ENCODE measurements at regions not wholly inside any gene's neighbourhood (a gene's known extent, or its start where the extent isn't known, plus 50 kb on each side); places are given as distances from the start of the nearest gene placed in this dataset.
"Not testable (repeated sequence)": the region's sequence is repeated elsewhere in the genome, so short reads cannot be mapped to it uniquely, and the experiment has no call there.

GRCh38 chr20:48031122-48031521, 245.8 kb upstream of the SULF2 start:
- H3K36me3 Mint-ChIP-seq (ENCODE audit: low read depth): no peaks in the 10 kb centered on the region
- H3K27ac Mint-ChIP-seq (ENCODE audit: unreplicated experiment): no peak overlapping the region
- H3K4me3 Mint-ChIP-seq: no peak overlapping the region

GRCh38 chr20:48026981-48027592, 241.8 kb upstream of the SULF2 start:
- no peaks in the 10 kb centered on the region for H3K36me3 Mint-ChIP-seq (ENCODE audit: low read depth)
- no peak overlapping the region for H3K4me3 Mint-ChIP-seq
- H3K27ac Mint-ChIP-seq (ENCODE audit: unreplicated experiment): no peak overlapping the region
- peaks cover 2% of the 10 kb centered on the region for H3K9me3 Mint-ChIP-seq
- no peak for TF ChIP-seq CTCF (conservative IDR thresholded peaks at IDR 0.05)
- H3K4me1 Mint-ChIP-seq: peaks cover 10% of the 10 kb centered on the region
- DNase-seq (ENCODE audit: low read depth, low spot score): no peak
- no peaks in the 10 kb centered on the region for H3K27me3 Mint-ChIP-seq (ENCODE audit: low read depth)

More at GRCh38 chr20:48031122-48031521, 245.8 kb upstream of the SULF2 start:
- no peak for DNase-seq (ENCODE audit: low read depth, low spot score)
- peaks cover 6% of the 10 kb centered on the region for H3K4me1 Mint-ChIP-seq
- H3K27me3 Mint-ChIP-seq (ENCODE audit: low read depth): no peaks in the 10 kb centered on the region
- H3K9me3 Mint-ChIP-seq: no peaks in the 10 kb centered on the region
- no peak for TF ChIP-seq CTCF (conservative IDR thresholded peaks at IDR 0.05)

- H3K27ac Mint-ChIP-seq (ENCODE audit: unreplicated experiment): no peak overlapping the region
- H3K4me3 Mint-ChIP-seq: no peak overlapping the region
- H3K9me3 Mint-ChIP-seq: peaks cover 2% of the 10 kb centered on the region
- H3K36me3 Mint-ChIP-seq (ENCODE audit: low read depth): no peaks in the 10 kb centered on the region
- TF ChIP-seq CTCF (conservative IDR thresholded peaks at IDR 0.05): no peak
- no peak for DNase-seq (ENCODE audit: low read depth, low spot score)
- peaks cover 9% of the 10 kb centered on the region for H3K4me1 Mint-ChIP-seq
- H3K27me3 Mint-ChIP-seq (ENCODE audit: low read depth): no peaks in the 10 kb centered on the region
Observed at GRCh38 chr20:48025661-48026060, 240.4 kb upstream of the SULF2 start.

- H3K4me3 Mint-ChIP-seq: no peak overlapping the region
- no peak for DNase-seq (ENCODE audit: low read depth, low spot score)
- no peaks in the 10 kb centered on the region for H3K36me3 Mint-ChIP-seq (ENCODE audit: low read depth)
- no peaks in the 10 kb centered on the region for H3K27me3 Mint-ChIP-seq (ENCODE audit: low read depth)
- H3K9me3 Mint-ChIP-seq: peaks cover 2% of the 10 kb centered on the region
- no peak for TF ChIP-seq CTCF (conservative IDR thresholded peaks at IDR 0.05)
- peaks cover 15% of the 10 kb centered on the region for H3K4me1 Mint-ChIP-seq
- no peak overlapping the region for H3K27ac Mint-ChIP-seq (ENCODE audit: unreplicated experiment)
Observed at GRCh38 chr20:48025051-48025515, 239.8 kb upstream of the SULF2 start.

- Mint-ChIP-seq H3K36me3 (ENCODE audit: low read depth) (no peaks in the 10 kb centered on the region), H3K4me1 (peaks cover 20% of the 10 kb centered on the region), H3K9me3 (peaks cover 2% of the 10 kb centered on the region), H3K27me3 (ENCODE audit: low read depth) (no peaks in the 10 kb centered on the region), H3K27ac (ENCODE audit: unreplicated experiment) (no peak overlapping the region), H3K4me3 (no peak overlapping the region)
- TF ChIP-seq CTCF (conservative IDR thresholded peaks at IDR 0.05): no peak
- DNase-seq (ENCODE audit: low read depth, low spot score): no peak
Observed at GRCh38 chr20:48024539-48024938, 239.3 kb upstream of the SULF2 start.

- H3K27me3 Mint-ChIP-seq (ENCODE audit: low read depth); H3K27ac Mint-ChIP-seq (ENCODE audit: unreplicated experiment); DNase-seq (ENCODE audit: low read depth, low spot score); H3K9me3 Mint-ChIP-seq; H3K4me3 Mint-ChIP-seq; H3K36me3 Mint-ChIP-seq (ENCODE audit: low read depth): not testable (repeated sequence)
- peaks cover 30% of the 10 kb centered on the region for H3K4me1 Mint-ChIP-seq
Observed at GRCh38 chr20:48020696-48021095, 235.4 kb upstream of the SULF2 start.
